Body of pancreas (tissue), 4 donors: ENCODE measurements at regions not wholly inside any gene's neighbourhood (a gene's known extent, or its start where the extent isn't known, plus 50 kb on each side); places are given as distances from the start of the nearest gene placed in this dataset.

Experiments
- CTCF ChIP-seq, 7 experiments: fragments of 450-650 bp in 4 of 7; fragments of 200-600 bp in 3 of 7; sonication (generic) in 3 of 7; IDR thresholded peaks; one replicate each; pipeline ENCODE4 v1.5.1; 2016 to 2019; ENCODE audit warnings: antibody characterized with exemption in 7 of 7
- POLR2A ChIP-seq, 3 donors: fragments of 450-650 bp; IDR thresholded peaks; one replicate each; pipeline ENCODE4 v1.6.1; 2016; ENCODE audit warnings: antibody characterized with exemption in 3 of 3, mild to moderate bottlenecking in 2 of 3

- no peak for TF ChIP-seq CTCF (IDR thresholded peaks at IDR 0.05)
- TF ChIP-seq POLR2A (IDR thresholded peaks at IDR 0.05): no peak
Measured at GRCh38 chr14:53872681-53873089, 83.9 kb downstream of the BMP4 start.
